SK-N-SH treated with all-trans-retinoic acid at 6 μM for 48 hours (cell line): ENCODE measurements at regions not wholly inside any gene's neighbourhood (a gene's known extent, or its start where the extent isn't known, plus 50 kb on each side); places are given as distances from the start of the nearest gene placed in this dataset.

Source experiments
- ATAC-seq: fragments of 200-7000 bp; cut with Tn5 transposase; 3 replicates; pipeline ENCODE4 v1.9.1; 2020; ENCODE audit warnings: mild to moderate bottlenecking, moderate library complexity
- ARNTL ChIP-seq: fragments of 450-650 bp; formaldehyde crosslinking; IDR thresholded peaks from 2 replicates; pipeline ENCODE4 v1.5.0; 2020; ENCODE audit warnings: low read depth, mild to moderate bottlenecking, moderate library complexity, borderline replicate concordance
- CSDC2 ChIP-seq: fragments of 250-450 bp; sonication (Bioruptor Pico); IDR thresholded peaks from 2 replicates; pipeline ENCODE4 v1.5.0; 2020; ENCODE audit warnings: mild to moderate bottlenecking, moderate library complexity
- ESRRG ChIP-seq: fragments of 250-450 bp; sonication (Bioruptor Pico); IDR thresholded peaks from 2 replicates; pipeline ENCODE4 v1.6.1; 2021; ENCODE audit warnings: mild to moderate bottlenecking
- GLIS3 ChIP-seq: fragments of 250-450 bp; sonication (Bioruptor Pico); IDR thresholded peaks from 2 replicates; pipeline ENCODE4 v1.5.0; 2020; ENCODE audit warnings: mild to moderate bottlenecking, moderate library complexity
- ISL1 ChIP-seq: fragments of 250-450 bp; sonication (Bioruptor Pico); IDR thresholded peaks from 2 replicates; pipeline ENCODE4 v2.1.2; 2022; ENCODE audit warnings: mild to moderate bottlenecking, moderate library complexity
- OSR1 ChIP-seq: fragments of 250-450 bp; sonication (Bioruptor Pico); IDR thresholded peaks from 2 replicates; pipeline ENCODE4 v1.8.0; 2022; ENCODE audit warnings: moderate library complexity, mild to moderate bottlenecking, inconsistent platforms
- PPARA ChIP-seq: fragments of 250-450 bp; sonication (Bioruptor Pico); IDR thresholded peaks from 2 replicates; pipeline ENCODE4 v1.5.0; 2020; ENCODE audit warnings: mild to moderate bottlenecking, borderline replicate concordance
- TCF4 ChIP-seq: fragments of 250-450 bp; sonication (Bioruptor Pico); IDR thresholded peaks from 2 replicates; pipeline ENCODE4 v1.8.0; 2021; ENCODE audit warnings: mild to moderate bottlenecking, moderate library complexity, borderline replicate concordance
- TOX ChIP-seq: fragments of 250-450 bp; sonication (Bioruptor Pico); IDR thresholded peaks from 2 replicates; pipeline ENCODE4 v1.8.0; 2021; ENCODE audit warnings: mild to moderate bottlenecking, moderate library complexity, borderline replicate concordance
- ZC3H10 ChIP-seq: fragments of 250-450 bp; sonication (Bioruptor Pico); IDR thresholded peaks from 2 replicates; pipeline ENCODE4 v1.5.1; 2021; ENCODE audit warnings: mild to moderate bottlenecking, moderate library complexity
- ZFP30 ChIP-seq: fragments of 450-650 bp; formaldehyde crosslinking; IDR thresholded peaks from 2 replicates; pipeline ENCODE4 v1.5.0; 2022; ENCODE audit warnings: mild to moderate bottlenecking, moderate library complexity
- ZNF565 ChIP-seq: fragments of 450-650 bp; formaldehyde crosslinking; conservative IDR thresholded peaks from 2 replicates; pipeline ENCODE4 v1.5.0; 2020; ENCODE audit warnings: low read depth, mild to moderate bottlenecking, moderate library complexity
- ZNF70 ChIP-seq: fragments of 450-650 bp; formaldehyde crosslinking; IDR thresholded peaks from 2 replicates; pipeline ENCODE4 v1.5.0; 2020; ENCODE audit warnings: mild to moderate bottlenecking, moderate library complexity
- ZNF8 ChIP-seq: fragments of 450-650 bp; formaldehyde crosslinking; IDR thresholded peaks from 2 replicates; pipeline ENCODE4 v1.5.0; 2020; ENCODE audit warnings: mild to moderate bottlenecking, moderate library complexity
- TF ChIP-seq, protein P1 (sequence below): fragments of 250-450 bp; sonication (Bioruptor Pico); IDR thresholded peaks from 2 replicates; pipeline ENCODE4 v1.5.1; 2021; ENCODE audit warnings: mild to moderate bottlenecking, moderate library complexity
- TF ChIP-seq, protein P2 (sequence below): fragments of 250-450 bp; sonication (Bioruptor Pico); IDR thresholded peaks from 2 replicates; pipeline ENCODE4 v1.5.0; 2020; ENCODE audit warnings: mild to moderate bottlenecking, moderate library complexity
- TF ChIP-seq, protein P3 (sequence below): fragments of 250-450 bp; sonication (Bioruptor Pico); IDR thresholded peaks from 2 replicates; pipeline ENCODE4 v1.5.1; 2020; ENCODE audit warnings: low read depth, mild to moderate bottlenecking, moderate library complexity
- TF ChIP-seq, protein P4 (sequence below): fragments of 250-450 bp; sonication (Bioruptor Pico); IDR thresholded peaks from 2 replicates; pipeline ENCODE4 v1.8.0; 2021; ENCODE audit warnings: low read depth, mild to moderate bottlenecking, moderate library complexity, borderline replicate concordance
- TF ChIP-seq, protein P5 (sequence below): fragments of 250-450 bp; sonication (Bioruptor Pico); IDR thresholded peaks from 2 replicates; pipeline ENCODE4 v1.8.0; 2020; ENCODE audit warnings: mild to moderate bottlenecking, moderate library complexity, borderline replicate concordance

DNA sequence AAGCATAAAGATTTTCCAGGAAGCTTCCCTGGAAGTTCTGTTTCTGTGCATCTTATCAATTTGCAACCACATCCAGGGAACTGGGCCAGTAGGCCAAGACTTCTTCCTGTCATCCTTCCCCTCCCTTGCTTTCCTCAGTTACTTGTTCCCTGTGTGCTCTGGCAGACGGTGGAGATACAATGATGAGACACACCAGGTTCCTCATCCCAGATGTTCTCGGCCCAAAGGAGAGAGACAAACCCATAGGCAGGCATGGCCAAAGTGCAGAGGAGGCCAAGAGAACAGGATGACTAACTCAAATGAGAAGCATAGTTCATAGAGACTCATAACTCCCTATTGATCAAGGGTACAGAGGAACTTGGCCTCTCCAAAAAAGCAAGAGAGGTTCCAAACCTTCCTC, 652.6 kb downstream of the CCDC171 start:
- TF ChIP-seq ZFP30: no peak
- TF ChIP-seq ESRRG (CRISPR knock-in tag): no peak
- TF ChIP-seq TOX: no peak
- no peak for ATAC-seq

DNA sequence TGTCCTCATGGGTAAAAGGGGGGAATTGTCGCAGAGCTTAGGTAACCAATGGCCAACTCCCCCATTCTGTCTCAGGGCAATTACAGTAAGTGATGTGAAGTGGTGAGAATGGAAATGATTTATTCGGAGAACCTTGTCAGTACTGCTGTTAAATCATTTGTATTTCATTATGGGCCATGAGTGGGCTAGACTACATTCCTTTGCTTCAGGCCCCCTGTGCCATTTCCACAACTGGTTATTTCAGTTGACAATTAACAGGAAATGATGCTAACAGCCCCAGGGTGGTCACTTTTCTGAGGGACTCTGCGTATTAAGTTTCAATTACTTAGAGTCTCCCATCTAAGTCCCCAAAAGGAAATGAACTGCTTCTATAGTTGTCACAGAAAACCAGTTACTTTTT, 653.7 kb downstream of the CCDC171 start:
- TF ChIP-seq ESRRG (CRISPR knock-in tag) (no peak), ZNF565 (CRISPR knock-in tag) (no peak), ZNF70 (CRISPR knock-in tag) (no peak), ARNTL (CRISPR knock-in tag) (no peak), PPARA (no peak), ISL1 (CRISPR knock-in tag) (no peak), CSDC2 (CRISPR knock-in tag) (no peak), GLIS3 (CRISPR knock-in tag) (no peak), OSR1 (CRISPR knock-in tag) (no peak), TCF4 (CRISPR knock-in tag) (no peak), ZNF8 (CRISPR knock-in tag) (no peak), ZC3H10 (CRISPR knock-in tag) (no peak)
- TF ChIP-seq, protein P1, sequence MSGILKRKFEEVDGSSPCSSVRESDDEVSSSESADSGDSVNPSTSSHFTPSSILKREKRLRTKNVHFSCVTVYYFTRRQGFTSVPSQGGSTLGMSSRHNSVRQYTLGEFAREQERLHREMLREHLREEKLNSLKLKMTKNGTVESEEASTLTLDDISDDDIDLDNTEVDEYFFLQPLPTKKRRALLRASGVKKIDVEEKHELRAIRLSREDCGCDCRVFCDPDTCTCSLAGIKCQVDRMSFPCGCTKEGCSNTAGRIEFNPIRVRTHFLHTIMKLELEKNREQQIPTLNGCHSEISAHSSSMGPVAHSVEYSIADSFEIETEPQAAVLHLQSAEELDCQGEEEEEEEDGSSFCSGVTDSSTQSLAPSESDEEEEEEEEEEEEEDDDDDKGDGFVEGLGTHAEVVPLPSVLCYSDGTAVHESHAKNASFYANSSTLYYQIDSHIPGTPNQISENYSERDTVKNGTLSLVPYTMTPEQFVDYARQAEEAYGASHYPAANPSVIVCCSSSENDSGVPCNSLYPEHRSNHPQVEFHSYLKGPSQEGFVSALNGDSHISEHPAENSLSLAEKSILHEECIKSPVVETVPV (CRISPR knock-in tag): no peak
- TF ChIP-seq, protein P2, sequence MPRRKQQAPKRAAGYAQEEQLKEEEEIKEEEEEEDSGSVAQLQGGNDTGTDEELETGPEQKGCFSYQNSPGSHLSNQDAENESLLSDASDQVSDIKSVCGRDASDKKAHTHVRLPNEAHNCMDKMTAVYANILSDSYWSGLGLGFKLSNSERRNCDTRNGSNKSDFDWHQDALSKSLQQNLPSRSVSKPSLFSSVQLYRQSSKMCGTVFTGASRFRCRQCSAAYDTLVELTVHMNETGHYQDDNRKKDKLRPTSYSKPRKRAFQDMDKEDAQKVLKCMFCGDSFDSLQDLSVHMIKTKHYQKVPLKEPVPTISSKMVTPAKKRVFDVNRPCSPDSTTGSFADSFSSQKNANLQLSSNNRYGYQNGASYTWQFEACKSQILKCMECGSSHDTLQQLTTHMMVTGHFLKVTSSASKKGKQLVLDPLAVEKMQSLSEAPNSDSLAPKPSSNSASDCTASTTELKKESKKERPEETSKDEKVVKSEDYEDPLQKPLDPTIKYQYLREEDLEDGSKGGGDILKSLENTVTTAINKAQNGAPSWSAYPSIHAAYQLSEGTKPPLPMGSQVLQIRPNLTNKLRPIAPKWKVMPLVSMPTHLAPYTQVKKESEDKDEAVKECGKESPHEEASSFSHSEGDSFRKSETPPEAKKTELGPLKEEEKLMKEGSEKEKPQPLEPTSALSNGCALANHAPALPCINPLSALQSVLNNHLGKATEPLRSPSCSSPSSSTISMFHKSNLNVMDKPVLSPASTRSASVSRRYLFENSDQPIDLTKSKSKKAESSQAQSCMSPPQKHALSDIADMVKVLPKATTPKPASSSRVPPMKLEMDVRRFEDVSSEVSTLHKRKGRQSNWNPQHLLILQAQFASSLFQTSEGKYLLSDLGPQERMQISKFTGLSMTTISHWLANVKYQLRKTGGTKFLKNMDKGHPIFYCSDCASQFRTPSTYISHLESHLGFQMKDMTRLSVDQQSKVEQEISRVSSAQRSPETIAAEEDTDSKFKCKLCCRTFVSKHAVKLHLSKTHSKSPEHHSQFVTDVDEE (CRISPR knock-in tag): no peak
- TF ChIP-seq, protein P3, sequence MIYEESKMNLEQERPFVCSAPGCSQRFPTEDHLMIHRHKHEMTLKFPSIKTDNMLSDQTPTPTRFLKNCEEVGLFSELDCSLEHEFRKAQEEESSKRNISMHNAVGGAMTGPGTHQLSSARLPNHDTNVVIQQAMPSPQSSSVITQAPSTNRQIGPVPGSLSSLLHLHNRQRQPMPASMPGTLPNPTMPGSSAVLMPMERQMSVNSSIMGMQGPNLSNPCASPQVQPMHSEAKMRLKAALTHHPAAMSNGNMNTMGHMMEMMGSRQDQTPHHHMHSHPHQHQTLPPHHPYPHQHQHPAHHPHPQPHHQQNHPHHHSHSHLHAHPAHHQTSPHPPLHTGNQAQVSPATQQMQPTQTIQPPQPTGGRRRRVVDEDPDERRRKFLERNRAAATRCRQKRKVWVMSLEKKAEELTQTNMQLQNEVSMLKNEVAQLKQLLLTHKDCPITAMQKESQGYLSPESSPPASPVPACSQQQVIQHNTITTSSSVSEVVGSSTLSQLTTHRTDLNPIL (CRISPR knock-in tag): no peak
- ATAC-seq: no peak

DNA sequence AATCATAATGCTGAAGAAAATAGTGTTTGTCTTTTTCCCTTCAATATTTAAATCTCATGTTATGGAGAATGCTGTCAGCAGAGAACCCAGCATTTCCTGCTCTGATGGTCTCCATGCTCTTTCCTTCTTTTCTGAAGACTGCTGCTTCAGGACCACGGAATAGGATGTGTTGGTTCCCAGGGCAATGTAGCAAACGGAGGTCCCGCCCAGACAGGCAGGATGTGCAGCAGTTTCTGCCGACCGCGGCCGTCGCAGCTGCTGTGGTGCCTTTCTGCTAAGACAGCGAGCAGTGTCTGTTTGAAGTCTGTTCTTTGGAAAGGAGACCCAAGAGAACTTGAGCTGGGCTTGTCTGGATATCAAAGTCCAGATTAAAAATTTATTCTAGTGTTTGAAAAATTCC, 654.3 kb downstream of the CCDC171 start:
- ATAC-seq: no peak

More for the DNA sequence above, 654.3 kb downstream of the CCDC171 start:
- TF ChIP-seq CSDC2 (CRISPR knock-in tag): no peak
- TF ChIP-seq ESRRG (CRISPR knock-in tag): no peak
- TF ChIP-seq, protein P4, sequence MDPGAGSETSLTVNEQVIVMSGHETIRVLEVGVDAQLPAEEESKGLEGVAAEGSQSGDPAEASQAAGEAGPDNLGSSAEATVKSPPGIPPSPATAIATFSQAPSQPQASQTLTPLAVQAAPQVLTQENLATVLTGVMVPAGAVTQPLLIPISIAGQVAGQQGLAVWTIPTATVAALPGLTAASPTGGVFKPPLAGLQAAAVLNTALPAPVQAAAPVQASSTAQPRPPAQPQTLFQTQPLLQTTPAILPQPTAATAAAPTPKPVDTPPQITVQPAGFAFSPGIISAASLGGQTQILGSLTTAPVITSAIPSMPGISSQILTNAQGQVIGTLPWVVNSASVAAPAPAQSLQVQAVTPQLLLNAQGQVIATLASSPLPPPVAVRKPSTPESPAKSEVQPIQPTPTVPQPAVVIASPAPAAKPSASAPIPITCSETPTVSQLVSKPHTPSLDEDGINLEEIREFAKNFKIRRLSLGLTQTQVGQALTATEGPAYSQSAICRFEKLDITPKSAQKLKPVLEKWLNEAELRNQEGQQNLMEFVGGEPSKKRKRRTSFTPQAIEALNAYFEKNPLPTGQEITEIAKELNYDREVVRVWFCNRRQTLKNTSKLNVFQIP: no peak
- no peak for TF ChIP-seq ZNF70 (CRISPR knock-in tag)
- TF ChIP-seq TCF4 (CRISPR knock-in tag): no peak
- no peak for TF ChIP-seq ZFP30
- TF ChIP-seq, protein P3 (CRISPR knock-in tag): no peak
- TF ChIP-seq, protein P5, sequence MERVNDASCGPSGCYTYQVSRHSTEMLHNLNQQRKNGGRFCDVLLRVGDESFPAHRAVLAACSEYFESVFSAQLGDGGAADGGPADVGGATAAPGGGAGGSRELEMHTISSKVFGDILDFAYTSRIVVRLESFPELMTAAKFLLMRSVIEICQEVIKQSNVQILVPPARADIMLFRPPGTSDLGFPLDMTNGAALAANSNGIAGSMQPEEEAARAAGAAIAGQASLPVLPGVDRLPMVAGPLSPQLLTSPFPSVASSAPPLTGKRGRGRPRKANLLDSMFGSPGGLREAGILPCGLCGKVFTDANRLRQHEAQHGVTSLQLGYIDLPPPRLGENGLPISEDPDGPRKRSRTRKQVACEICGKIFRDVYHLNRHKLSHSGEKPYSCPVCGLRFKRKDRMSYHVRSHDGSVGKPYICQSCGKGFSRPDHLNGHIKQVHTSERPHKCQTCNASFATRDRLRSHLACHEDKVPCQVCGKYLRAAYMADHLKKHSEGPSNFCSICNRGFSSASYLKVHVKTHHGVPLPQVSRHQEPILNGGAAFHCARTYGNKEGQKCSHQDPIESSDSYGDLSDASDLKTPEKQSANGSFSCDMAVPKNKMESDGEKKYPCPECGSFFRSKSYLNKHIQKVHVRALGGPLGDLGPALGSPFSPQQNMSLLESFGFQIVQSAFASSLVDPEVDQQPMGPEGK (CRISPR knock-in tag): no peak
